ENCODE measurements at regions not wholly inside any gene's neighbourhood (a gene's known extent, or its start where the extent isn't known, plus 50 kb on each side); places are given as distances from the start of the nearest gene placed in this dataset.
A peak's percentile ranks its signal among the peaks of the same experiment; 100 is the strongest.
"Not testable (repeated sequence)": the region's sequence is repeated elsewhere in the genome, so short reads cannot be mapped to it uniquely, and the experiment has no call there.

DNA sequence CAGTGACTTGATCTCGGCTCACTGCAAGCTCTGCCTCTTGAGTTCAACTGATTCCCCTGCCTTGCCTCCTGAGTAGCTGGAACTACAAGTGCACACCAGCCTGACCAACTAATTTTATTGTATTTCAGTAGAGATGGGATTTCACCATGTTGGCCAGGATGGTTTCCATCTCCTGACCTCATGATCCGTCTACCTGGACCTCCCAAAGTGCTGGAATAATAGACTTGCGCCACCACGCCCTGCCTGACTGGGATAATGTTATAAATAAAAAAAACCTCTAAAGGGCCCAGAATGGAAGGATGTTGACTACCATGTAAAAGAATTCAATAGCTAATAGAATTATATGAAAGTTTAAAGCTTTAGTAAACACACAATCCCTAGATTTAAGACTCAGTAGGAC lies 91.9 kb downstream of the TSPY10 start:
- DNase-seq (ENCODE audit: low read depth, low spot score): no peak
- H3K4me3 ChIP-seq (ENCODE audit: low read length): no peak overlapping the region

DNA sequence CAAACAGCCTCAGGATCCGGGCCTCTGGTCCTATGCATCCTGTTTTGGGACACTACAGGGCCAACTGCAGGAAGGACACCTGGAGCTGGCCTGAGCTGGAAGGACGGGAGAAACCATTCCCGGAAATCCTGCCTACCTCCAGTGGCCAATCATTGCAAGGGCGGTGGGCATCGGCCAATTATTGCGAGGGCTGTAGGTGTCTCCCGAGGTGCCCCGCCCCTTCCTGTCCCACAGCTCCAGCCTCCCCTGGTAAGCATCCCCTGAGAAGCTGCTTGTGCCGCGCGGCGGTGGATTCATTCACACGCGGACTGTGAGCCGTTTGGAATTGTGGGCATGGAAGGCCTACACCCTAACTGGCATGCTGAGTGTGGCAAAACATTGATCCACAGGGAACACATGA lies 95.5 kb downstream of the TSPY10 start:
- DNase-seq (ENCODE audit: low read depth, low spot score): no peak
- no peak overlapping the region for H3K4me3 ChIP-seq (ENCODE audit: low read length)

DNA sequence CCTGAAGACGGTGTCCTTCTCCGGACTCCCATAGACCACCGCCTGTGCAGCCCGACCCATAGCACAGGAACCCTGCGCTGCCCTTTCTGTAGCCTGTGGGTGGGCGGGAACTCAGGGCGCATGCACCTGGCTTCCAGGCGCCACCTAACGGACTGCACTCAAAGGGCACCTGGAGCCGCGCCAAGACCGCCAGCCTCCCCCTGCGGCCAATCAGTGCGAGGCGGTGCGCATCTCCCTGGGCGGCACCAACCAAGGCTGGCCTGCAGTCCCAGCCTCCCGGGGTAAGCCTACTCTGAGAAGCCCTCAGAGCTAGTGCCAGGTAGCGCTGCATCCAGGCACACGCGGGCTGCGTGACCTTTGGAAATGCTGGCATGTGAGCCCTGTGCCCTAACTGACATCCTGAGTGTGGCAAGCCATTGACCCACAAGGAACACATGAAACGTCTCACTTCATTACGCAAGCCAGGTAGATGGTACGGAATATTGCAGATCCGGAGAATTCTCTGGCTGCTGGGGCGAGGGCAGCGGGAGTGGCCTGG lies 113.0 kb downstream of the TSPY10 start:
- H3K4me3 ChIP-seq (ENCODE audit: low read length); DNase-seq (ENCODE audit: low read depth, low spot score): not testable (repeated sequence)

DNA sequence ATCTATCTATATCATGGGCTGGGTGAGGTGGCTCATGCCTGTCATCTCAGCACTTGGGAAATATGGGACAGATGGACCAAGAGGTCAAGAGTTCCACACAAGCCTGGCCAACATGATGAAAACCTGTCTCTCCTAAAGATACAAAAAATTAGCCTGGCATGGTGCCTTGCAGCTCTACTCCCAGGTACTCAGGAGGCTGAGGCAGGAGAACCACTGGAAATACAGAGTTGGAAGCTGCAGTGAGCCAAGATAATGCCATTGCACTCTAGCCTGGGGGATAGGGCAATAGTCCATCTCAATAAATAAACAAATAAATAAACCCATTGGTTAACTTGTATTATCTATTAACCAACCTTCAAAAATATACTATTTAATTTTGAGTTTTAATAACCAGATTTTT lies 138.5 kb downstream of the TSPY10 start:
- not testable (repeated sequence) for DNase-seq (ENCODE audit: low read depth, low spot score); H3K4me3 ChIP-seq (ENCODE audit: low read length)

DNA sequence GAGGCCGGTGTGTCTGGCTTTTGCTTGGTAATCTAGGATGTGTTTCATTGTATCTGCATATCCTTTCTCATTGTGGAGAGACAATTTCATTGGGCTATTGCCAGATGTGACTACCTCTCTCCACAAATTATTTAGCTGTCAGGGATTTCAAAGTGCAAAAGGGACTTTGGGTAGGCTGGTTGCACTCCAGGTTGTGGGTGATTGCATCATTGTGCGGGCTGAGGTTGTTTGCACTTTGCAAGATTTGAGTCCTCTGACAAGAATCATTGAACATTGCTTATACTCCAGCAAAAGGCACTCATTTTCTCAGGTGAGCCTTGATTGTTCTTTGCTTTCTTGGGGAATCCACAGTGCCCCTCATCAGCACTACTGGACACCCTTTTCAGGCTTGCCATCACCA lies 164.8 kb downstream of the TSPY10 start:
- H3K4me3 ChIP-seq (ENCODE audit: low read length); DNase-seq (ENCODE audit: low read depth, low spot score): not testable (repeated sequence)

DNA sequence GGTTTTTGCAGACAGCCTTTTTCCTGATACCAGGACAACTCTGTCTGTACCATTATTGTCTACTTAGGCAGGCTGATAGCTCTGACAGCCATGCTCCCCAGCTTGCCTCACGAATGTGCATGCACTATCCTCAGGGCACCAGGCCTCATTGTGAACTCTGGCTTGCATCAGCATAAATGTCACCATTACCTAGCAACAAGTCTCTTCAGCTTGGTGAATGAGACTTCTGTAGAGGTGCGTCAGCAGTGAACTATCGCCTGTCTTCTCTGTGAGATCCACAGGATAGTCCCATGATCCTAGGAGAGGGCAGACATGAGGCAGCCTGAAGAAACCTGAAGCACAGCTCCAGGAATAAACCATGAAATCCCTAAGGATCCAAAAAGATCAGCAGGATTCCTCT lies 189.3 kb downstream of the TSPY10 start:
- DNase-seq (ENCODE audit: low read depth, low spot score); H3K4me3 ChIP-seq (ENCODE audit: low read length): not testable (repeated sequence)

DNA sequence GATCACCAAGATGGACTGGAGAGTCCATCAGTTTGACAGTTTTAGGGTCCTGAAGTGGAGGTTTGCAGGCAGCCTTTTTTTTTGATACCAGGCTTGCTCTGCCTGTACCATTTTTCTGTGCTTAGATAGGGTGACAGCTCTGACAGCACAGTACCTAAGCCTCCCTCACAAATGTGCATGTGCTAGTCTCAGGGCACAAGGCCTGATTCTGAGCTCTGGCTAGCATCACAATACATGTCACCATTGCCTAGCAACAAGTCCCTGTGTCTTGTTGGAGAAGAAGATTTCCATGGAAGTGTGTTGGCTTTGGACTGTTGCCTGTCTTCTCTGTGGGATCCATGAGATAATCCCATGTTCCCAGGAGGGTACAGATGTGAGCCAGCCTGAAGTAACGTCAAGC lies 191.1 kb downstream of the TSPY10 start:
- H3K4me3 ChIP-seq (ENCODE audit: low read length); DNase-seq (ENCODE audit: low read depth, low spot score): not testable (repeated sequence)

DNA sequence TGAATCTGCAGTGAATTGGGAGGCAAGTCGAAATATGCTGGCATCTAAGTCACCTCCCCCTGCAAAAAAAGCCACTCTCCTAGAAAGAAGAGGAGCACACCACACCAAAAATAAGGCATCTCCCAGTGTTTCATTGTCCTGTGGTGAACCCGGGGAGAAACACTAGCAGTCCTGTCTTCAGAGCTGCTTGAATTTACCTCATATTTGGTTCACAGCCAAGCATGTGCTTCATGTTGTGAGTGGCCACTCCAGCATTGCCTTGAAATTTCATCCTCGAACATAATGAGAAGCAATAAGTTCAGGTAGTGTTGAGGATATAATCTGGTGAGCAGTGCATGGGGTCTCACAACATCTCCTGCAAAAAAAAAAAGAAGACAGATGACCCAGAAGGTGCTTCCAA lies 191.9 kb downstream of the TSPY10 start:
- H3K4me3 ChIP-seq (ENCODE audit: low read length); DNase-seq (ENCODE audit: low read depth, low spot score): not testable (repeated sequence)

DNA sequence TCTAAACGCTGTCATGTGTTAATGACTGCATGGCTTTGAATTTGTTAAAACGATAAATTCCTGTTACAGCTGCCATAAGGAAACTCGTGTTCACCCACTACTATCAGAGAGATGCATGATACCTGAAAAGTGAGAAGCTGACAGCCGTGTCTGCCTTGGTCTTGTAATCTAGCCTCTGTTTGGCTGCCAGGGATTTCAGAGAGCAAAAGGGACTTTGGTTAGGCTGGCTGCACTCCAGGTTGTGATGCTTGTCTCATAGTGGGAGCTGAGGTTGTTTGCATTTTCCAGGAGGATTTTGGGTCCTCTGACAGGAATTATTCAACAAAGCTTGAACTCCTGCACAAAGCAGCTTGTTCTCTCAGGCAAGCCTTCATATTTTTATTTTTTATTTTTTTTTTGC lies 209.9 kb downstream of the TSPY10 start:
- not testable (repeated sequence) for H3K4me3 ChIP-seq (ENCODE audit: low read length); DNase-seq (ENCODE audit: low read depth, low spot score)

DNA sequence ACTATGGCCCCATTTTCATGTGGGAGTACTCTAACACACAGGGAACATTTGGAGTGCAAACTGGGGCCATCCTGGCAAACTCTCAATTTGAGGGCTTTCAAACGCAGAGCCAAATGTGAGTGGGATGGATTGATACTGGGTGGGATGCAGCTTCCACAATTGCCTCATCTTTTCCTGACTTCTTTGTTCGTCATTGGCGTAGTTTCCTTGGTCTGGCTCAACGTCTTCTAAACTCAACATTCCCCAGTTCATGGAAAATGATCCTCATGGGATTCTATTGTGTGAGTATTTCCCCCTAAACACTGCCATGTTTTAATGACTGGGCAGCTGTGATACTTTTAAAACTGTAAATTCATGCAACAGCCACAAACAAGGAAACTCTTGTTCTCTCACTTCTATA lies 228.3 kb downstream of the TSPY10 start:
- DNase-seq (ENCODE audit: low read depth, low spot score); H3K4me3 ChIP-seq (ENCODE audit: low read length): not testable (repeated sequence)

DNA sequence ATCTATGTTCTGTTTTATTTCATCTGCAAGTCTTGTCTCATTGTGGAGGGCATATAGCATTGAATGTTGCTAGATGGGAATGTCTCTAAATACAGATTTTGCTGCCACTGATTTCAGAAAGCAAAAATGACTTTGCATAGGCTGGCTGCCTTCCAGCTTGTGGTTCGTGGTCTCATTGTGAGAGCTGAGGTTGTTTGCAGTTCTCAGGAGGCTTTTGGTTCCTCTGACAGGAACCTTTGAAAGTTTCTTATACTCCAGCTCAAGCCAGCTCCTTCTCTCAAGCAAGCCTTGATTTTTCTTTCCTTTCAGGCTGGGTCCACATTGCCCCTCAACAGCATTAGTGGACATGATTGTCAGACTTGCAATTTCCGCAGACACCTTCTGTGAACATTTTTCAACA lies 229.8 kb downstream of the TSPY10 start:
- H3K4me3 ChIP-seq (ENCODE audit: low read length); DNase-seq (ENCODE audit: low read depth, low spot score): not testable (repeated sequence)

DNA sequence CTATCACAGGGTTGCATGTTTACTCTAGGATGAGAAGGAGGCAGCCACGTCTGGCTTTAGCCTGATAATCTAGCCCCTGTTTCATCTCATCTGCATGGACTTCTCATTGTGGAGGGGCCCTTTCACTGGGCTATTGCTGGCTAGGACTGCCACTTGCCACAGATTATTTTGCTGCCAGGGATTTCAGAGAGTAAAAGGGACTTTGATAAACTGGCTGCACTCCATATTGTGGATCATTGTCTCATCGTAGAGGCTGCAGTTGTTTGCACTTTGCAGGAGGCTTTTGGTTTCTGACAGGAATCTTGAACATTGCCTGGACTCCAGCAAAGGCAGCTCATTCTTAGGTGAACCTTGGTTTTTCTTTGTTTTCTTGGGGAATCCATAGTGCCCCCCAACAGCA lies 234.8 kb downstream of the TSPY10 start:
- H3K4me3 ChIP-seq (ENCODE audit: low read length); DNase-seq (ENCODE audit: low read depth, low spot score): not testable (repeated sequence)

DNA sequence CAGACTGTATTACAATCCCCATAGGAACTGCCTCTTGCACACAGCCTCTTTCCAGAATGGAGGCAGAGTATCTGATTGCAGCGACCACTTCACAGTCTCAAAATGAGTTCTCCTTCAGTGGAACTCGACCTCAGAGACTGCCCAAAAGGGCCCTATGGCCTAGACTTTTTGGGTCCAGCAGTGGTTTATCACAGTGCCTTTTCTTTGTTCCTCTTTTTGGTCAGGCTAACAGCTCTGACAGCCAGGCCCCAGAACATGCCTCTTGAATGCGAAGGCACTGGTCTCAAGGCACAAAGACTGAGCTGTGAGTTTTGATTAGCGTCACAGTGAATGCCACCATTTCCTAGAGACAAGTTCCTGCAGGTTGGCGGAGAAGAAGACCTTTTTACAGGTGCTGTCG lies 241.6 kb downstream of the TSPY10 start:
- DNase-seq (ENCODE audit: low read depth, low spot score); H3K4me3 ChIP-seq (ENCODE audit: low read length): not testable (repeated sequence)

DNA sequence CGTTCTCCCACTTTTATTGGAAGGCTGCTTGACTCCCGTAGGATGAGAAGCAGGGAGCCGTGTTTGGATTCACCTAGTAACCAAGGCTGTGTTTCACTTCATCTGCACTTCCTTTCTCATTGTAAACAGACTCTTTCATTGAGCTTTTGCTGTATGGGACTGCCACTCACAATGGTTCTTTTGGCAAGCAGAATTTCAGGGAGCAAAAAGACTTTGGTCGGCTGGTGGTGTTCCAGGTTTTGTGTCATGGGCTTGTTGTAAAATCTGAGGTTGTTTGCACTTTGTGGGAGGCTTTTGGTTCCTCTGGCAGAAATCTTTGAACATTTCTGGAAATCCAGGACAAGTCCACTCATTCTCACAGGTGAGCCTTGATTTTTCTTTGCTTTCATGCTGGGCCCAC lies 243.4 kb downstream of the TSPY10 start:
- DNase-seq (ENCODE audit: low read depth, low spot score); H3K4me3 ChIP-seq (ENCODE audit: low read length): not testable (repeated sequence)

DNA sequence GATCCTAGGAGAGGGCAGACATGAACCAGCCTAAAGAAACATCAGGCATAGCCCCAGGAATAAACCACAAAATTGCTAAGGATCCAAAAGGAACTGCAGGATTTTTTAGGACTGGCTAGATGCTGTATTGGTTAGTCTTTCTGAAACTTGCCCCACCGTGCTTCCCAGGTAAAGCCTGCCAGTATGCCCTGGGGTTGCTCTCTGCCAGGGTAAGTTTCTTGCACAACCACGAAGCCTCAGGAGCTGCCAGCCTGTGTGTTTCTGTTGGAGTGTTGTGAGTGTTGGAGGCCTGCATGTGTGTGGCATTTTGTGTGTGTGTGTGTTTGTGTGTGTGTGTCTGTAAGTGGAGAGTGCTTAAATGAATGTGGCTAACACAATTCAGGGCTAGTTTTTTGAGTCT lies 244.4 kb downstream of the TSPY10 start:
- H3K4me3 ChIP-seq (ENCODE audit: low read length); DNase-seq (ENCODE audit: low read depth, low spot score): not testable (repeated sequence)

DNA sequence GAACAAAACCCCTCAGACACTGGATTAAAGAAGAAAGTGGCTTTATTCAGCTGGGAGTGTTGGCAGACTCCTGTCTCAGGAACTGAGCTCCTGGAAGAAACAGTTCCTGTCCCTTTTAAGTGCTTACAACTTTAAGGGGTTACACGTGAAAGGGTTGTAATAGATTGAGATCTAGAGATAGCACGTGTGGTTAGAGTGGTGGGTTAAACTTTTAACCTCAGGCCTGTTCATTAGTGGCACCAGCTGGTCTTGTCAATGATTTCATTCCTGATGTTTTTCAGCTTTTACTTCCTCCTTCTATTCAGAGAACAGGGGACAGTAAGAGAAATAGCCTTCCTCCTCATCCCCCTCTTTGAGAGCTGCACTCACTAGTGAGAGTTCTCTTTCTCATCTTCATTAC lies 247.1 kb downstream of the TSPY10 start:
- H3K4me3 ChIP-seq (ENCODE audit: low read length); DNase-seq (ENCODE audit: low read depth, low spot score): not testable (repeated sequence)

DNA sequence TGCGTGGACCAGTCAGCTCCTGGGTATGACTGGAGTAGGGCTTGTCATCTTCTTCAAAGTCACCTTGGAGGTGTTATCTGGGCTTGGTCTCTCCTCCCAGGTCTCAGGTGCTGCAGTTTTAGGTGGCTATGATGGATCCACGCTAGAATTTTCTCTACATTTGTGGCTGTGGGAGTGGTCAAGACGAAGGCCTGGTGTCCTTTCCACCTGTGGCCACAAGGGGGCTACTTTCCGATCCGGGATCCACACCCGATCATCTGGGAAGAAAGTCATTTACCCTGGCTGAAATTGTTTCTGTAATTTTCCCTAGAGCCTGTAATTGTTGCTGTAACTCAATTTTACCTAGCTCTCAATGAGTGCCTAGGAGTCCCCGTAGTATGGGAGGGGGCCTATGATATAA lies 248.0 kb downstream of the TSPY10 start:
- DNase-seq (ENCODE audit: low read depth, low spot score); H3K4me3 ChIP-seq (ENCODE audit: low read length): not testable (repeated sequence)

DNA sequence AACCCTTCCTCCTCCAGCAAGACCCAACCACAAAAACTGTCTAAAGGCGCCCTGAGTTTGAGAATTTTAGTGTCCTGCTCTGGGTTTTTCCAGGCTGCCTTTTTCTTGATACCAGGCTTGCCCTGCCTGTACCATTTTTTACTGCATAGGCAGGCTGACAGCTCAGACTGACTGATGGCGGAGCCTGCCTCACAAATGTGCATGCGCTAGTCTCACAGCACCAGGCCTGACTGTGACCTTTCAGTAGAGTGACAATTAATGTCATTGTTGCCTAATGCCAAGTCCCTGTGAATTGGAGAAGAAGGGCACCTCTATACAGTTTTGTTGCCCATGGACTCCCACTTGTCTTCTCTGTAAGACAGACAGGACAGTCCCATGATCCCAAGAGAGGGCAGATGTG lies 253.9 kb downstream of the TSPY10 start:
- DNase-seq (ENCODE audit: low read depth, low spot score); H3K4me3 ChIP-seq (ENCODE audit: low read length): not testable (repeated sequence)

DNA sequence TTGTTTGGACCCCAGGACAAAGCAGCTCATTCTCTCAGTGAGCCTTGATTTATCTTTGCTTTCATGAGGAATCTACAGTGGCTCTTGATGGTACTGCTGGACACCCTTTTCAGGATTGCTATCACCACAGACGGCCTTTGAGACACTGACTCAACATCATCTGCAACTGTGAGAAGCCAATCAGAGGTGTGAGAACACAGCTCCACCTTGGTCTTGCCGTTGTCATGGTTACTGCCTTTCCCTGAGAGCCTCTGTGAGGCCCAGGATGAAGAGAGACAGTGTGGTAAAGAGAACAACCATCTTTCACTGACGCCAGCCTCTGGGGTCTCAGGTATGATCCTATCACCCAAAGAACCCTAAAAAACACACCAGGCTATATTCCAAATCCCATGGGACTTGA lies 270.2 kb downstream of the TSPY10 start:
- H3K4me3 ChIP-seq (ENCODE audit: low read length); DNase-seq (ENCODE audit: low read depth, low spot score): not testable (repeated sequence)

DNA sequence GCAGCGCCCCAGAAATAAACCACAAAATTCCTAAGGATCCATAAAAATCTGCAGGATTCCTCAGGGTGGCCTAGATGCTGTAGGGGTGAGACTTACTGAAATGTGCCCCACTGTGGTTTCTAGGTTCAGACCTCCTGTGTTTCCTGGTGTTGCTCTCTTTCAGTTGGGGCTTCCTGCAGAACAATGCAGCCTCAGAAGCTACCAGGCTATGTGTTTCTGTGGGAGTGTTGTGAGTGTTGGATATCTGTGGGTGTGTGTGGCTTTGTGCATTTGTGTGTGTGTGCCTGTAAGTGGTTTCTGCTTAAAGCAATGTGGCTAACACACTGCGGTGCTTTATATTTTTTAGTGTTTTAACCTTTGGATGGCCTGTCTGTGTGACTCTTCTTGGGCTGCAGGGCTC lies 277.6 kb downstream of the TSPY10 start:
- no peak overlapping the region for H3K4me3 ChIP-seq (ENCODE audit: low read length)
- DNase-seq (ENCODE audit: low read depth, low spot score): peak; percentile 52
